H7 (cell line): ENCODE measurements at regions not wholly inside any gene's neighbourhood (a gene's known extent, or its start where the extent isn't known, plus 50 kb on each side); places are given as distances from the start of the nearest gene placed in this dataset.

Source experiments
- DNase-seq: peaks from one replicate; pipeline ENCODE4 v3.0.0; 2012
- H3K27me3 ChIP-seq: 2 replicates; pipeline ENCODE4 v1.6.0; 2011; ENCODE audit warnings: mild to moderate bottlenecking, low read length; ENCODE audit not compliant: control insufficient read depth, insufficient read depth
- H3K36me3 ChIP-seq: replicated peaks from 2 replicates; pipeline ENCODE4 v1.5.1; 2011; ENCODE audit warnings: low read length; ENCODE audit not compliant: control insufficient read depth, insufficient read depth
- H3K4me3 ChIP-seq: 2 replicates; pipeline ENCODE4 v1.5.1; 2011; ENCODE audit warnings: low read depth, mild to moderate bottlenecking, control low read depth, low read length, moderate library complexity; ENCODE audit not compliant: insufficient read depth

- no peak overlapping the region for H3K4me3 ChIP-seq
- H3K27me3 ChIP-seq: no peaks in the 10 kb centered on the region
- H3K36me3 ChIP-seq: no peaks in the 10 kb centered on the region
- DNase-seq: no peak
Observed at GRCh38 chr14:98231210-98231609, 1040.8 kb downstream of the BCL11B start.

- no peak overlapping the region for H3K4me3 ChIP-seq
- DNase-seq: no peak
- no peaks in the 10 kb centered on the region for H3K27me3 ChIP-seq
- H3K36me3 ChIP-seq: no peaks in the 10 kb centered on the region
Observed at GRCh38 chr14:98233656-98234055, 1038.3 kb downstream of the BCL11B start.

- no peak for DNase-seq
- H3K36me3 ChIP-seq: no peaks in the 10 kb centered on the region
- no peak overlapping the region for H3K4me3 ChIP-seq
- no peaks in the 10 kb centered on the region for H3K27me3 ChIP-seq
Observed at GRCh38 chr14:98234208-98234607, 1037.8 kb downstream of the BCL11B start.

DNA sequence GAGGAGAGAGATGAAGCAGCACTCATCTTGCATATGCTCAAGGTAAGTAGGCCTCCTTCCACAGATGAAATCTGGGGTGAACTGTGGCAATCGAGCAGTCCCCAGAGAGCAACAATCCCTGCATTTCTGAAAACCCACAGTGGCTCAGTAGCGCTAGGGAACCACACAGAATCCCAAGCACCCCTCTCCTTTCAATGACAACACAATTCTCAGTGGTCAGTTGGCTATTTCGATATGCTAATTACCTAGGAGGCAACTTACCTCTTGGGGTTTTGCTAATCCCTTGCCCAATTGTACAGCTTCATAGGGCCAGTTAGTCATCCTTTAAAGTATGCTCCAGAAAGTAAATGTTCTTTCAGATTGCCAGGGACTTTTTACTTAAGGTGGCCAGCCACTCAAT is 1035.7 kb downstream of the BCL11B start:
- no peak for DNase-seq
- H3K36me3 ChIP-seq: no peaks in the 10 kb centered on the region
- H3K27me3 ChIP-seq: no peaks in the 10 kb centered on the region
- H3K4me3 ChIP-seq: no peak overlapping the region

- Histone ChIP-seq H3K36me3 (no peaks in the 10 kb centered on the region), H3K27me3 (no peaks in the 10 kb centered on the region), H3K4me3 (no peak overlapping the region)
- DNase-seq: no peak
Observed at GRCh38 chr14:98237939-98238338, 1034.1 kb downstream of the BCL11B start.

DNA sequence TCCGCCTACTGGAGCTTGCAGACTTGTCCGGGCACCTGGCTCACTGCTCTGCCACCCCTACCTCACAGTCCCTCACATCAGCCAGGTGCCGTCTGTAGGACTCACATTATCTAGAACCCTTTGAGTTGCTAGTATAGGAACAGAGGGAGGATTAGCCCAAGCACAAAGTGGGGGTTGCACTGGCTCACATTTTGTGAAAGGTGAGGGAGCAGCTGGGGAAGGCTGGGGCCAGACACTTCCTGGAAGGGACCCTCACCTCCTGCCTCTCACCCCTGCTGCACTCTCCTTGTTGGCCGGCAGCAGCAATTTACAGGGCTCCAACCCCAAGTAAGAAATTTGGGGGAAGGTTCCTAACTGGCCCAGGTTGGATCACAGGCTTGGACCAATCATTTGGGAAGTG is 1031.6 kb downstream of the BCL11B start:
- Histone ChIP-seq H3K27me3 (no peaks in the 10 kb centered on the region), H3K4me3 (no peak overlapping the region), H3K36me3 (no peaks in the 10 kb centered on the region)
- DNase-seq: no peak

DNA sequence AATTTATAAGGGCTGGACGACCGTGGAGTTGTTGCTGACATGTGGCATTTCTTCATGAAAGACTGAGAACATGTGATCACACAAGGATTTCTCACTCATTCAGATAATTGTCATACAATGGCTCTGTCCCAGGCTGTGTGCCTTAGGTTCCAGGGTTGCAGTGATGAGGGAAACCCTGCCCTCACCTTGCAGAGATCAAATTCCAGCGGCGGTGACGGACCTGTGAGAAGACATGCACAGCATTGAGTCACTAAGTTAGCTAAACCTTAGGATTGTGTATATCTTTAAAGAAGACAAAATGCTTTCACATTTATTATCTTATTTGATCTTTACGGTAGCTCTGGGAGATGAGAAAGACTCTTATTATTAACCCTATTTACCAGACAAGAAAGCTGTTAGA is 1029.1 kb downstream of the BCL11B start:
- Histone ChIP-seq H3K27me3 (no peaks in the 10 kb centered on the region), H3K4me3 (no peak overlapping the region), H3K36me3 (no peaks in the 10 kb centered on the region)
- no peak for DNase-seq

- Histone ChIP-seq H3K4me3 (no peak overlapping the region), H3K36me3 (no peaks in the 10 kb centered on the region), H3K27me3 (no peaks in the 10 kb centered on the region)
- DNase-seq: no peak
Observed at GRCh38 chr14:98243332-98243731, 1028.7 kb downstream of the BCL11B start.

- no peak for DNase-seq
Observed at GRCh38 chr14:98244162-98244948, 1027.6 kb downstream of the BCL11B start.

GRCh38 chr14:98244966-98245569 is 1026.9 kb downstream of the BCL11B start:
- no peak overlapping the region for H3K4me3 ChIP-seq
- DNase-seq: no peak
- H3K36me3 ChIP-seq: no peaks in the 10 kb centered on the region
- no peaks in the 10 kb centered on the region for H3K27me3 ChIP-seq

More at GRCh38 chr14:98244162-98244948, 1027.6 kb downstream of the BCL11B start:
- Histone ChIP-seq H3K27me3 (no peaks in the 10 kb centered on the region), H3K36me3 (no peaks in the 10 kb centered on the region), H3K4me3 (no peak overlapping the region)

DNA sequence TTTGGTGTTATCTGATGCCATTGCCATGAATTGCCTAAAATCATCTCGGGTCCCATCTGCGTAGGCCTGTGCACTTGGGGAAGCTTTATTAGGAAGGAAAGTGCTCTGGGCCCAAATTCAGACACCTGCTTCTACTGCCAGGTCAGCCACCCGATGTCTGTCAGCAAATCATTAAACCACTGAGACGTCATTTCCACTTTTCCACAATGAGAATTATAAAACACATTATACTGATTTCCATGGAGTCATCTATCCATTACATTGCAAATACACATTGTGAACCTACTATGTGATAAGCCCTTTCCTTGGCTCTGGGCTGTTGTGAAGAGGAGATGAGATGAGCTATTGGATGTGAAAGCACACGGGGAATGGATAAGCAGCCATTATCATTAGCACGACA is 1022.9 kb downstream of the BCL11B start:
- Histone ChIP-seq H3K27me3 (no peaks in the 10 kb centered on the region), H3K36me3 (no peaks in the 10 kb centered on the region), H3K4me3 (no peak overlapping the region)
- no peak for DNase-seq

DNA sequence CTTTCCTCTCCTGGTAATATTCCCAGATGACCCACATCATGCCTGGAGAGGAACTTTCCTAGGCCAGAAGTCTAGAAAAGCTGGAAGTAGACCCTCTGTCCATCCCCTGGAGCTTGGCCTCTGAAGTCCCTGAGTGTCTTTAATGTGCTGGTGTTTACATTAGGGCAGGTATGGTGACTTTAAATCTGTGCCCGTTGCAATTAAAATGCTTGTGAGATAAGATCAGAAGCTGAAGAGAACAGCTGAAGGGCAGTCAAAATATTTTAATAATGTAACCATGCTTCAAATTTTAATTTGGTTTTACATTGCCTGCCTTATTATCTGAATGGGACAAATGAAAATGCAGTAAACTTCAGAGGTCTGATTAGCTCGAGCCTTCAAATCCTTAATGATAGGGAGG is 1022.5 kb downstream of the BCL11B start:
- H3K4me3 ChIP-seq: no peak overlapping the region
- DNase-seq: no peak
- H3K27me3 ChIP-seq: no peaks in the 10 kb centered on the region
- no peaks in the 10 kb centered on the region for H3K36me3 ChIP-seq

- H3K27me3 ChIP-seq: no peaks in the 10 kb centered on the region
- H3K4me3 ChIP-seq: no peak overlapping the region
- H3K36me3 ChIP-seq: no peaks in the 10 kb centered on the region
- no peak for DNase-seq
Observed at GRCh38 chr14:98252820-98253219, 1019.2 kb downstream of the BCL11B start.

GRCh38 chr14:98259881-98260280 is 1012.1 kb downstream of the BCL11B start:
- Histone ChIP-seq H3K36me3 (no peaks in the 10 kb centered on the region), H3K27me3 (no peaks in the 10 kb centered on the region), H3K4me3 (no peak overlapping the region)
- no peak for DNase-seq

DNA sequence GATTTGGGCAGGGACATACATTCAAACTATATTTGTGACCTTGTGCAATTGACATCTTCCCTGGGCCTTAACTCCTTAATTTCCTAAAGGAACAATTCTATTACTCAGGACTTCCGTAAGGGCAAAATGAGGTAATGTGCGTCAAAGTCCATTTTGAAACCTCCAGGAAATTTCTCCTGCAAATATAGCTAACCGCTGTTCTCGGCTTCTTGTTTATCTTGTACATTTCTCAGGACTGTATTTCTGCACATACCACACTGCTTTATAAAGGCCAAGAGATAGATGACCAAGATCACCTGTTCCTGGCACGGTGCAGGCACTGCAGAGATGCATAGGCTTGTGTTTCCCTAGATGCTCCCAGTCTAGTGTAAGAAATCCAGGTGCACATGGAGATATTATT is 1009.4 kb downstream of the BCL11B start:
- Histone ChIP-seq H3K36me3 (no peaks in the 10 kb centered on the region), H3K27me3 (no peaks in the 10 kb centered on the region), H3K4me3 (no peak overlapping the region)
- DNase-seq: no peak
